GM12878 (cell line): ENCODE measurements at regions not wholly inside any gene's neighbourhood (a gene's known extent, or its start where the extent isn't known, plus 50 kb on each side); places are given as distances from the start of the nearest gene placed in this dataset.
"Not testable (repeated sequence)": the region's sequence is repeated elsewhere in the genome, so short reads cannot be mapped to it uniquely, and the experiment has no call there.

Source experiments
- ATAC-seq: fragments of 200-7000 bp; cut with Tn5 transposase; 3 replicates; pipeline ENCODE4 v1.9.1; 2020; ENCODE audit warnings: mild to moderate bottlenecking, moderate library complexity
- BruUV-seq: library from RNA; stranded (reverse); fragments of 400-500 nt; replicated peaks from 2 replicates; lab custom pipeline; 2021; lab: Mats Ljungman, UMichigan
- CTCF ChIA-PET: fragments of 300-600 bp; sonication (Branson Sonifier 250); formaldehyde crosslinking; extraction: SDS; loops from one replicate; lab custom pipeline; 2021; ENCODE audit warnings: inconsistent platforms; lab: Yijun Ruan, JAX
- POLR2A ChIA-PET: fragments of 350-600 bp; formaldehyde crosslinking; extraction: SDS; loops from one replicate; lab custom pipeline; 2021; ENCODE audit warnings: inconsistent platforms; lab: Charles Lee
- RAD21 ChIA-PET: fragments of 300-600 bp; sonication (Branson Sonifier 250); formaldehyde crosslinking; loops from one replicate; lab custom pipeline; 2023; ENCODE audit warnings: antibody characterized with exemption; ENCODE audit not compliant: unreplicated experiment; lab: Charles Lee
- SMC1A ChIA-PET: fragments of 300-600 bp; sonication (Branson Sonifier 250); formaldehyde crosslinking; loops from one replicate; lab custom pipeline; 2023; ENCODE audit not compliant: unreplicated experiment, uncharacterized antibody; lab: Charles Lee
- DNase-seq: peaks from one replicate; pipeline ENCODE4 v3.0.0-alpha.2; 2011; ENCODE audit warnings: low read depth, low spot score
- FAIRE-seq: peaks from 3 replicates; lab custom pipeline; 2011; peaks lifted over from hg19 to GRCh38; lab: Jason Lieb, UNC
- H2AFZ ChIP-seq: 2 replicates; pipeline ENCODE4 v1.6.0; 2011; ENCODE audit warnings: low read depth, low read length, control low read depth; ENCODE audit not compliant: control insufficient read depth
- H3K27ac ChIP-seq: 2 replicates; pipeline ENCODE4 v1.5.1; 2011; ENCODE audit warnings: control low read depth; ENCODE audit not compliant: control insufficient read depth, insufficient read depth
- H3K27me3 ChIP-seq, 2 experiments: replicated peaks in 1 of 2; 2 replicates each; pipeline versions ENCODE4 v1.6.0 to v1.6.1; 2011; ENCODE audit warnings: low read length in 1 of 2; ENCODE audit not compliant: control insufficient read depth in 2 of 2, insufficient read depth in 2 of 2
- H3K36me3 ChIP-seq, 2 experiments: 2 replicates each; pipeline ENCODE4 v1.5.1; 2011; ENCODE audit warnings: low read length in 1 of 2; ENCODE audit not compliant: control insufficient read depth in 2 of 2, insufficient read depth in 2 of 2
- H3K4me1 ChIP-seq: 2 replicates; pipeline ENCODE4 v1.6.1; 2011; ENCODE audit warnings: mild to moderate bottlenecking, low read length, moderate library complexity, mixed read lengths; ENCODE audit not compliant: control insufficient read depth, insufficient read depth
- H3K4me2 ChIP-seq: 2 replicates; pipeline ENCODE4 v1.6.0; 2011; ENCODE audit warnings: control low read depth; ENCODE audit not compliant: control insufficient read depth, insufficient read depth
- H3K4me3 ChIP-seq: fragments of 200-600 bp; sonication (generic); 2 replicates; pipeline ENCODE4 v1.5.1; 2016
- H3K79me2 ChIP-seq: 2 replicates; pipeline ENCODE4 v1.6.0; 2011; ENCODE audit warnings: low read length; ENCODE audit not compliant: control insufficient read depth, insufficient read depth
- H3K9ac ChIP-seq: 2 replicates; pipeline ENCODE4 v1.8.0; 2011; ENCODE audit warnings: low read length, control low read depth, mixed read lengths; ENCODE audit not compliant: control insufficient read depth, insufficient read depth
- H3K9me3 ChIP-seq: replicated peaks from 3 replicates; pipeline ENCODE4 v1.5.1; 2011; ENCODE audit warnings: mild to moderate bottlenecking, low read length; ENCODE audit not compliant: control insufficient read depth, insufficient read depth
- H4K20me1 ChIP-seq: 2 replicates; pipeline ENCODE4 v1.6.0; 2011; ENCODE audit not compliant: control insufficient read depth, insufficient read depth
- ATF7 ChIP-seq: fragments of 450-650 bp; IDR thresholded peaks from 2 replicates; pipeline ENCODE4 v1.6.1; 2016; ENCODE audit warnings: low read depth, mild to moderate bottlenecking
- BRCA1 ChIP-seq: IDR thresholded peaks from 2 replicates; pipeline ENCODE4 v1.6.1; 2011; ENCODE audit warnings: low read depth, low read length, improper control_type of control experiment
- JUND ChIP-seq: IDR thresholded peaks from 2 replicates; pipeline ENCODE4 v1.6.1; 2012; ENCODE audit warnings: low read depth, mild to moderate bottlenecking, low read length, improper control_type of control experiment, moderate library complexity
- POLR2A ChIP-seq: IDR thresholded peaks from 2 replicates; pipeline ENCODE4 v1.6.1; 2011; ENCODE audit warnings: low read depth, mild to moderate bottlenecking, low read length
- RBBP5 ChIP-seq: fragments of 200-600 bp; sonication (generic); conservative IDR thresholded peaks from 2 replicates; pipeline ENCODE4 v1.6.1; 2016
- SREBF1 ChIP-seq: IDR thresholded peaks from 2 replicates; pipeline ENCODE4 v1.6.1; 2012; ENCODE audit warnings: mild to moderate bottlenecking, low read length
- TARDBP ChIP-seq: IDR thresholded peaks from 2 replicates; pipeline ENCODE4 v1.6.1; 2016; ENCODE audit warnings: borderline replicate concordance
- ZZZ3 ChIP-seq: IDR thresholded peaks from 2 replicates; pipeline ENCODE4 v1.6.1; 2011; ENCODE audit warnings: low read depth; ENCODE audit not compliant: control insufficient read depth, insufficient read length
- WGBS: methylation state at CpG from one replicate; pipeline ENCODE4 v1.1.6; 2016; ENCODE audit warnings: low lambda C conversion rate; ENCODE audit not compliant: insufficient replicate concordance, insufficient coverage; ENCODE audit errors: missing lambda C conversion rate; 5-methylcytosine and 5-hydroxymethylcytosine counted together
- in situ Hi-C: fragments of 300-500 bp; cut with MboI; formaldehyde crosslinking; loops from 9 replicates; pipeline ENCODE4 v1.14.3; 2018; ENCODE audit warnings: mixed read lengths
- intact Hi-C: fragments of 100-400 bp; cut with micrococcal nuclease; formaldehyde crosslinking; loops from one replicate; pipeline ENCODE4 v1.14.2; 2022; ENCODE audit not compliant: unreplicated experiment
- TF ChIP-seq, protein P1 (sequence below): IDR thresholded peaks from 2 replicates; pipeline ENCODE4 v1.6.1; 2012; ENCODE audit warnings: low read depth, low read length, improper control_type of control experiment

DNA sequence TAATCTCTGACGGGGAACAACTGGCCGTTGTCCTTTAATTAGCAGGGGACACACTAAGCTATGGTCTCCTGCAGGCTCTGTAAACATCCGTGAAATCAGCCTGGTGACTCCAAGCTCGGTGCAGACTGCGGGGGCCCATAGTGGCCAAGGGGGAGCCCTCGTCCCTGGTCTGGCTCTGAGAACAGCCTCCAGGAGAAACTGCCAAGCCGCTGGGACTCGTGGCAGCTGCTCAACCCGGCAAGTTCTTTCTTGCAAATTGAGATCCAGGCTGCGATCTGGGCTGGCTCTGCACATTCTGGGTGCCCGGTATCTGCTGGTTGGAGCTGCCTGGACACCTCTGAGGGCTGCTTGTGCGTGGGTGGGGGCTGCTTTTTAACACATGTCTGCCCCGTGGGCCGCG lies 71.6 kb upstream of the ZNF479 start:
- BruUV-seq, SMC1A ChIA-PET: not testable (repeated sequence)

DNA sequence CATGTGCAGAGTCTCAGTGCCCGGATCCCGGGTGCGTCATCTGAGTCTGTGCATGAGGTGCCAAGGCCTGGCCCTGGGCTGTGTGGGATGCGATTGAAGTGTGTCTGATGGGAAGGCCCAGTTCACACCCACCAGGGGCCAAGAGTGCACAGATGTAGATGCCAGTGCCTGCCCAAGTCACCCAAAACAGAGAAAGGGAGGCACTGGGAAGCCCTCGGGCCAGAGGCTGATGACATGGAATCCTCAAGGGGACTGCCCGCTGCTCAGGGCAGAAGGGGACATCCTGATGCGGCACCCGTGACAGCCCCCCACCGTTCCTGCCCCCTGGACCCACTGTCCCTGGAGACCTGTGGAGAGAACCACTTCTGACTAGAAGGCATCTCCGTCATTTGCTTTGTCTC lies 72.2 kb upstream of the ZNF479 start:
- intact Hi-C loops: no loop called here
- Histone ChIP-seq H3K27me3 (no peaks in the 10 kb centered on the region), H3K79me2 (no peaks in the 10 kb centered on the region), H3K4me2 (no peak overlapping the region), H3K9me3 (no peaks in the 10 kb centered on the region; the same call in 2 of the 3 replicates), H3K4me1 (no peaks in the 10 kb centered on the region), H2AFZ (no peak overlapping the region), H3K27ac (no peak overlapping the region), H4K20me1 (no peaks in the 10 kb centered on the region), H3K36me3 (no peaks in the 10 kb centered on the region), H3K9ac (no peak overlapping the region), H3K4me3 (no peak overlapping the region)
- RAD21 ChIA-PET: no interaction called here
- TF ChIP-seq RBBP5 (no peak), JUND (no peak), POLR2A (no peak), ATF7 (no peak), SREBF1 (no peak), ZZZ3 (no peak), BRCA1 (no peak), TARDBP (no peak)
- TF ChIP-seq, protein P1, sequence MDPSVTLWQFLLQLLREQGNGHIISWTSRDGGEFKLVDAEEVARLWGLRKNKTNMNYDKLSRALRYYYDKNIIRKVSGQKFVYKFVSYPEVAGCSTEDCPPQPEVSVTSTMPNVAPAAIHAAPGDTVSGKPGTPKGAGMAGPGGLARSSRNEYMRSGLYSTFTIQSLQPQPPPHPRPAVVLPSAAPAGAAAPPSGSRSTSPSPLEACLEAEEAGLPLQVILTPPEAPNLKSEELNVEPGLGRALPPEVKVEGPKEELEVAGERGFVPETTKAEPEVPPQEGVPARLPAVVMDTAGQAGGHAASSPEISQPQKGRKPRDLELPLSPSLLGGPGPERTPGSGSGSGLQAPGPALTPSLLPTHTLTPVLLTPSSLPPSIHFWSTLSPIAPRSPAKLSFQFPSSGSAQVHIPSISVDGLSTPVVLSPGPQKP: no peak
- no peak for FAIRE-seq
- 49% methylated on average over 9 of the region's 10 CpGs for WGBS
- DNase-seq: no peak
- BruUV-seq: no TSS peak
- CTCF ChIA-PET: no interaction called here
- SMC1A ChIA-PET: no interaction called here
- no peak for ATAC-seq
- POLR2A ChIA-PET: no interaction called here
- in situ Hi-C loops: no loop called here

More for the DNA sequence above, 71.6 kb upstream of the ZNF479 start:
- H3K27ac ChIP-seq, DNase-seq, CTCF ChIA-PET, H3K4me1 ChIP-seq, in situ Hi-C loops, FAIRE-seq, RAD21 ChIA-PET, H4K20me1 ChIP-seq, H3K9me3 ChIP-seq, intact Hi-C loops, H3K79me2 ChIP-seq, H3K4me3 ChIP-seq, H3K27me3 ChIP-seq, H3K36me3 ChIP-seq, H3K4me2 ChIP-seq, POLR2A ChIA-PET, H2AFZ ChIP-seq, ATAC-seq, H3K9ac ChIP-seq: not testable (repeated sequence)
- 44% methylated on average over 15 of the region's 15 CpGs for WGBS
